ENCODE measurements at regions not wholly inside any gene's neighbourhood (a gene's known extent, or its start where the extent isn't known, plus 50 kb on each side); places are given as distances from the start of the nearest gene placed in this dataset.

DNA sequence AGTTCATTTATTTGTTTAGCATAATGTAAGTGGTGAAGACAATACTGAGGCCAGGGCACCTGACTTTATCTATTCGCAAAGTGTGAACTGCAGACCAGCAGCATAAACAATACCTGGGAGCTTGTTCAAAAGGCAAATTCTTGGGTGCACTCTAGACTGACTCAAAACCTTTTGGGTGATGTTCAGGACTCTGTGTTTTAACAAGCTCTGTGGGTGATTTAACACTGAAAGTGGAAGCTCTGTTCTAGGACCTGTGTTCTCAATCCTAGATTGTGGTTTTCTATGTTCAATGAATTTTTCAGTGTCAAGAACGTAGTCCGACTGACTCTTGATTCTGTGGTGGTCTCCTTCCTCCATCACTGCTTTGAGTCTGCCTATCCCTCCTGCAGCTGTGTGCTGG lies 71.9 kb downstream of the GPR88 start:
- TF ChIP-seq, protein P1, sequence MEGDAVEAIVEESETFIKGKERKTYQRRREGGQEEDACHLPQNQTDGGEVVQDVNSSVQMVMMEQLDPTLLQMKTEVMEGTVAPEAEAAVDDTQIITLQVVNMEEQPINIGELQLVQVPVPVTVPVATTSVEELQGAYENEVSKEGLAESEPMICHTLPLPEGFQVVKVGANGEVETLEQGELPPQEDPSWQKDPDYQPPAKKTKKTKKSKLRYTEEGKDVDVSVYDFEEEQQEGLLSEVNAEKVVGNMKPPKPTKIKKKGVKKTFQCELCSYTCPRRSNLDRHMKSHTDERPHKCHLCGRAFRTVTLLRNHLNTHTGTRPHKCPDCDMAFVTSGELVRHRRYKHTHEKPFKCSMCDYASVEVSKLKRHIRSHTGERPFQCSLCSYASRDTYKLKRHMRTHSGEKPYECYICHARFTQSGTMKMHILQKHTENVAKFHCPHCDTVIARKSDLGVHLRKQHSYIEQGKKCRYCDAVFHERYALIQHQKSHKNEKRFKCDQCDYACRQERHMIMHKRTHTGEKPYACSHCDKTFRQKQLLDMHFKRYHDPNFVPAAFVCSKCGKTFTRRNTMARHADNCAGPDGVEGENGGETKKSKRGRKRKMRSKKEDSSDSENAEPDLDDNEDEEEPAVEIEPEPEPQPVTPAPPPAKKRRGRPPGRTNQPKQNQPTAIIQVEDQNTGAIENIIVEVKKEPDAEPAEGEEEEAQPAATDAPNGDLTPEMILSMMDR (IDR thresholded peaks at IDR 0.05) = no peak
- TF ChIP-seq EP300 (IDR thresholded peaks at IDR 0.05) (no peak), POLR2A (IDR thresholded peaks at IDR 0.05) (no peak)

All from tibial nerve (tissue), 4 donors.